H1 (cell line): ENCODE measurements at regions not wholly inside any gene's neighbourhood (a gene's known extent, or its start where the extent isn't known, plus 50 kb on each side); places are given as distances from the start of the nearest gene placed in this dataset.

Source experiments
- CTCF ChIA-PET: fragments of 300-600 bp; sonication (Branson Sonifier 250); formaldehyde crosslinking; loops from one replicate; lab custom pipeline; 2021; ENCODE audit not compliant: partially characterized antibody; lab: Charles Lee
- POLR2A ChIA-PET: fragments of 300-600 bp; sonication (Branson Sonifier 250); formaldehyde crosslinking; loops from one replicate; lab custom pipeline; 2021; ENCODE audit warnings: inconsistent platforms; ENCODE audit not compliant: partially characterized antibody; lab: Charles Lee
- DNase-seq, 2 experiments: peaks; one replicate each; pipeline versions ENCODE4 v3.0.0 to v3.0.0-alpha.2; 2010 to 2022; ENCODE audit warnings: low spot score in 2 of 2, low read depth in 1 of 2, mixed read lengths in 1 of 2
- FAIRE-seq: peaks from 2 replicates; lab custom pipeline; 2011; peaks lifted over from hg19 to GRCh38; lab: Jason Lieb, UNC
- H2AFZ ChIP-seq: 2 replicates; pipeline ENCODE4 v1.8.1; 2012; ENCODE audit warnings: low read length, inconsistent platforms
- H2AK5ac ChIP-seq: 2 replicates; pipeline ENCODE4 v1.6.1; 2013; ENCODE audit warnings: low read depth, low read length
- H2BK120ac ChIP-seq: replicated peaks from 2 replicates; pipeline ENCODE3; 2013; ENCODE audit warnings: low read depth, low read length, inconsistent platforms
- H2BK12ac ChIP-seq: 2 replicates; pipeline ENCODE4 v1.6.1; 2013; ENCODE audit warnings: low read depth, low read length
- H2BK15ac ChIP-seq: 2 replicates; pipeline ENCODE4 v1.6.1; 2013; ENCODE audit warnings: low read length
- H2BK20ac ChIP-seq: 2 replicates; pipeline ENCODE4 v1.6.1; 2013; ENCODE audit warnings: low read length
- H2BK5ac ChIP-seq: 2 replicates; pipeline ENCODE4 v1.6.1; 2013; ENCODE audit warnings: low read depth, low read length
- H3K14ac ChIP-seq: 2 replicates; pipeline ENCODE4 v1.6.1; 2013; ENCODE audit warnings: inconsistent platforms; ENCODE audit not compliant: insufficient read length
- H3K18ac ChIP-seq: 2 replicates; pipeline ENCODE4 v1.6.1; 2013; ENCODE audit warnings: low read length; ENCODE audit errors: extremely low read depth
- H3K23ac ChIP-seq: 2 replicates; pipeline ENCODE4 v1.6.1; 2013; ENCODE audit warnings: inconsistent platforms; ENCODE audit not compliant: insufficient read length
- H3K23me2 ChIP-seq: 2 replicates; pipeline ENCODE4 v1.6.1; 2013; ENCODE audit warnings: low read depth, low read length
- H3K27ac ChIP-seq: 2 replicates; pipeline ENCODE4 v1.6.1; 2011; ENCODE audit warnings: low read depth, low read length, inconsistent platforms
- H3K27me3 ChIP-seq, 4 experiments: replicated peaks in 1 of 4; 1 replicate in 1 of 4; 2 replicates in 3 of 4; pipeline versions ENCODE4 v1.6.1 to v1.8.1; 2011 to 2013; ENCODE audit warnings: low read length in 3 of 4, mild to moderate bottlenecking in 3 of 4, inconsistent platforms in 2 of 4, mixed read lengths in 2 of 4, moderate library complexity in 1 of 4; ENCODE audit not compliant: control insufficient read depth in 3 of 4, insufficient read depth in 3 of 4; ENCODE audit errors: extremely low read depth in 1 of 4
- H3K36me3 ChIP-seq, 4 experiments: 2 replicates each; pipeline versions ENCODE4 v1.6.1 to v1.8.1; 2011 to 2013; ENCODE audit warnings: mild to moderate bottlenecking in 4 of 4, low read length in 3 of 4, moderate library complexity in 2 of 4, control low read depth in 1 of 4, inconsistent platforms in 1 of 4; ENCODE audit not compliant: insufficient read depth in 4 of 4, control insufficient read depth in 2 of 4
- H3K4ac ChIP-seq: replicated peaks from 2 replicates; pipeline ENCODE3; 2013; ENCODE audit warnings: low read length, low read depth, mixed read lengths, inconsistent platforms; ENCODE audit not compliant: insufficient read length
- H3K4me1 ChIP-seq, 4 experiments: replicated peaks in 1 of 4; 1 replicate in 1 of 4; 2 replicates in 3 of 4; pipeline versions ENCODE4 v1.6.1 to v1.8.1; 2011 to 2013; ENCODE audit warnings: low read length in 3 of 4, inconsistent platforms in 2 of 4, mixed read lengths in 1 of 4; ENCODE audit not compliant: insufficient read depth in 4 of 4, control insufficient read depth in 3 of 4
- H3K4me2 ChIP-seq, 2 experiments: 2 replicates each; pipeline versions ENCODE4 v1.6.1 to v1.8.1; 2011 to 2013; ENCODE audit warnings: low read depth in 2 of 2, low read length in 2 of 2, control low read depth in 1 of 2, inconsistent platforms in 1 of 2, mild to moderate bottlenecking in 1 of 2; ENCODE audit not compliant: insufficient read depth in 1 of 2
- H3K4me3 ChIP-seq, 4 experiments: fragments of 200-600, 300-600 bp in 1 of 4; sonication (generic), shearing (Covaris generic), sonication (Bioruptor Twin) in 1 of 4; 2 replicates each; pipeline versions ENCODE4 v1.5.1 to v1.8.1; 2011 to 2016; ENCODE audit warnings: low read length in 4 of 4, low read depth in 3 of 4, control low read depth in 2 of 4, inconsistent platforms in 2 of 4, mild to moderate bottlenecking in 2 of 4, mixed read lengths in 1 of 4, moderate library complexity in 1 of 4; ENCODE audit not compliant: insufficient read depth in 2 of 4; ENCODE audit errors: extremely low read depth in 1 of 4
- H3K56ac ChIP-seq: replicated peaks from 2 replicates; pipeline ENCODE3; 2013; ENCODE audit warnings: low read depth, mild to moderate bottlenecking, mixed read lengths, low read length, inconsistent platforms; ENCODE audit not compliant: insufficient read length
- H3K79me1 ChIP-seq: 2 replicates; pipeline ENCODE4 v1.6.1; 2013; ENCODE audit warnings: low read depth, low read length, control low read depth
- H3K79me2 ChIP-seq, 2 experiments: 2 replicates each; pipeline versions ENCODE4 v1.6.1 to v1.8.1; 2012 to 2013; ENCODE audit warnings: low read length in 2 of 2, mild to moderate bottlenecking in 2 of 2, inconsistent platforms in 1 of 2; ENCODE audit not compliant: insufficient read depth in 2 of 2, control insufficient read depth in 1 of 2
- H3K9ac ChIP-seq, 4 experiments: replicated peaks in 1 of 4; 1 replicate in 1 of 4; 2 replicates in 3 of 4; pipeline versions ENCODE4 v1.6.1 to v1.8.1; 2011 to 2013; ENCODE audit warnings: low read depth in 3 of 4, low read length in 3 of 4, control low read depth in 2 of 4, mild to moderate bottlenecking in 2 of 4, moderate library complexity in 2 of 4, inconsistent platforms in 1 of 4; ENCODE audit errors: extremely low read depth in 1 of 4
- H3K9me3 ChIP-seq, 2 experiments: 2 replicates each; pipeline versions ENCODE4 v1.6.1 to v1.8.1; 2012 to 2013; ENCODE audit warnings: mild to moderate bottlenecking in 2 of 2, moderate library complexity in 2 of 2, control low read depth in 1 of 2, inconsistent platforms in 1 of 2, low read depth in 1 of 2, low read length in 1 of 2, mixed read lengths in 1 of 2; ENCODE audit not compliant: insufficient read depth in 2 of 2
- H4K20me1 ChIP-seq, 2 experiments: replicated peaks in 1 of 2; 2 replicates each; pipeline versions ENCODE3 to v1.8.1; 2011 to 2013; ENCODE audit warnings: inconsistent platforms in 2 of 2, low read length in 2 of 2, mild to moderate bottlenecking in 1 of 2; ENCODE audit not compliant: insufficient read depth in 2 of 2, control insufficient read depth in 1 of 2
- H4K5ac ChIP-seq: 2 replicates; pipeline ENCODE4 v1.6.1; 2013; ENCODE audit warnings: low read length, low read depth, mixed read lengths, inconsistent platforms; ENCODE audit not compliant: insufficient read length
- H4K8ac ChIP-seq: 2 replicates; pipeline ENCODE4 v1.8.0; 2013; ENCODE audit warnings: mild to moderate bottlenecking, moderate library complexity, low read length, inconsistent platforms; ENCODE audit not compliant: insufficient read depth; ENCODE audit errors: extremely low read depth
- H4K91ac ChIP-seq: replicated peaks from 2 replicates; pipeline ENCODE3; 2013; ENCODE audit warnings: low read length, mixed read lengths, inconsistent platforms; ENCODE audit not compliant: insufficient read length
- ATF2 ChIP-seq: IDR thresholded peaks from 2 replicates; pipeline ENCODE4 v1.6.1; 2012; ENCODE audit warnings: low read length, inconsistent platforms
- BACH1 ChIP-seq: IDR thresholded peaks from 2 replicates; pipeline ENCODE4 v1.6.1; 2012; ENCODE audit warnings: low read length, improper control_type of control experiment
- CTBP2 ChIP-seq: IDR thresholded peaks from 2 replicates; pipeline ENCODE4 v1.7.0; 2011; ENCODE audit warnings: borderline replicate concordance, mild to moderate bottlenecking, moderate library complexity, mixed read lengths, low read length; ENCODE audit not compliant: insufficient read depth, insufficient read length
- CTCF ChIP-seq, 3 experiments: IDR thresholded peaks; 1 replicate in 2 of 3; 2 replicates in 1 of 3; pipeline versions ENCODE4 v1.5.1 to v1.6.1; 2011; ENCODE audit warnings: low read length in 3 of 3, mild to moderate bottlenecking in 3 of 3, inconsistent platforms in 2 of 3, low read depth in 1 of 3, moderate library complexity in 1 of 3; ENCODE audit not compliant: insufficient read depth in 1 of 3; ENCODE audit errors: control extremely low read depth in 1 of 3
- JUND ChIP-seq: IDR thresholded peaks from 2 replicates; pipeline ENCODE4 v1.6.1; 2011; ENCODE audit warnings: mild to moderate bottlenecking, improper control_type of control experiment, low read length
- RAD21 ChIP-seq, 2 experiments: IDR thresholded peaks in 1 of 2; conservative IDR thresholded peaks in 1 of 2; 2 replicates each; pipeline ENCODE4 v1.6.1; 2011; ENCODE audit warnings: low read depth in 2 of 2, low read length in 2 of 2, improper control_type of control experiment in 1 of 2, inconsistent platforms in 1 of 2, mild to moderate bottlenecking in 1 of 2, moderate library complexity in 1 of 2
- TCF12 ChIP-seq: IDR thresholded peaks from 2 replicates; pipeline ENCODE4 v1.6.1; 2011; ENCODE audit warnings: low read depth, mild to moderate bottlenecking, low read length
- USF2 ChIP-seq: IDR thresholded peaks from 2 replicates; pipeline ENCODE4 v1.6.1; 2011; ENCODE audit warnings: low read length, improper control_type of control experiment
- WGBS, 2 experiments: shearing (Covaris generic) in 1 of 2; methylation state at CpG; one replicate each; pipeline versions ENCODE4 v1.1.6 to v1.1.7; 2013 to 2015; ENCODE audit warnings: low lambda C conversion rate in 2 of 2, mixed read lengths in 2 of 2, inconsistent platforms in 1 of 2, low coverage in 1 of 2, missing lambda C conversion rate in 1 of 2; ENCODE audit not compliant: insufficient replicate concordance in 2 of 2, insufficient coverage in 1 of 2, insufficient read length in 1 of 2; ENCODE audit errors: extremely low coverage in 1 of 2, missing lambda C conversion rate in 1 of 2; 5-methylcytosine and 5-hydroxymethylcytosine counted together

- Histone ChIP-seq H3K4me1 (no peaks in the 10 kb centered on the region), H3K23ac (no peak overlapping the region), H2BK120ac (no peak overlapping the region), H3K14ac (no peak overlapping the region), H3K79me2 (no peaks in the 10 kb centered on the region), H4K5ac (no peak overlapping the region), H3K4me3 (no peak overlapping the region), H2BK12ac (no peak overlapping the region), H2BK15ac (no peak overlapping the region), H3K18ac (no peak overlapping the region), H3K36me3 (no peaks in the 10 kb centered on the region), H3K9ac (no peak overlapping the region), H2BK20ac (no peak overlapping the region), H4K20me1 (no peaks in the 10 kb centered on the region), H3K4ac (no peak overlapping the region), H3K27ac (no peak overlapping the region), H3K23me2 (no peaks in the 10 kb centered on the region), H3K27me3 (0 out of 7 replicates have a peak, but pooled peaks cover 0 to 2% (median 0%) of the 10 kb centered on the region in 4 experiments), H2AK5ac (no peak overlapping the region), H2BK5ac (no peak overlapping the region), H4K8ac (no peak overlapping the region), H4K91ac (no peak overlapping the region), H3K56ac (no peak overlapping the region), H3K9me3 (no peaks in the 10 kb centered on the region), H2AFZ (no peak overlapping the region), H3K4me2 (no peak overlapping the region), H3K79me1 (no peaks in the 10 kb centered on the region)
- FAIRE-seq (no peak), DNase-seq (no peak)
- ChIA-PET POLR2A (no interaction called here), CTCF (interaction anchor here (0.8 to 18.9 kb wide), 13 partner anchors 8 to 147 kb away, joined by 3 to 665 read pairs (median 7); no protein-coding TSS in a partner anchor)
- WGBS, 2 experiments, result 91% methylated on average over 1 of the region's 1 CpG; no CpG with 5 or more reads in 1 of the 2 experiments
- no peak for TF ChIP-seq CTCF (IDR thresholded peaks at IDR 0.05; ENCODE audit: control extremely low read depth in 1 of 3, insufficient read depth in 1 of 3, low read depth in 1 of 3, low read length in 3 of 3)
- no peak for TF ChIP-seq BACH1
- no peak for TF ChIP-seq RAD21 (IDR thresholded peaks at IDR 0.05 in 1 of 2, conservative IDR thresholded peaks at IDR 0.05 in 1 of 2; ENCODE audit: low read depth in 2 of 2, low read length in 2 of 2)
- TF ChIP-seq CTBP2, result no peak
- TF ChIP-seq TCF12, result no peak
- TF ChIP-seq USF2, result no peak
- no peak for TF ChIP-seq JUND
- TF ChIP-seq ATF2, result no peak
These were observed 226.5 kb upstream of the PRSS1 start for GRCh38 chr7:142522735-142523134.
